Renal cortex interstitium (tissue), 11 donors: ENCODE measurements at regions not wholly inside any gene's neighbourhood (a gene's known extent, or its start where the extent isn't known, plus 50 kb on each side); places are given as distances from the start of the nearest gene placed in this dataset.
"Not testable (repeated sequence)": the region's sequence is repeated elsewhere in the genome, so short reads cannot be mapped to it uniquely, and the experiment has no call there.

Experiments
- DNase-seq, 11 donors: peaks; one replicate each; pipeline ENCODE4 v3.0.0-alpha.2; 2013; ENCODE audit warnings: low read depth in 9 of 11, low spot score in 4 of 11; ENCODE audit errors: extremely low read depth in 1 of 11

GRCh38 chr19:31000913-31001312, 348.3 kb downstream of the TSHZ3 start:
- DNase-seq = no peak

- DNase-seq = no peak
Observed at GRCh38 chr19:30999726-31000125, 349.5 kb downstream of the TSHZ3 start.

GRCh38 chr19:30997222-30997621, 352.0 kb downstream of the TSHZ3 start:
- DNase-seq = no peak

- no peak for DNase-seq
Observed at GRCh38 chr19:30978639-30979038, 370.6 kb downstream of the TSHZ3 start.

GRCh38 chr19:30969591-30969990, 379.6 kb downstream of the TSHZ3 start:
- DNase-seq = no peak

- no peak for DNase-seq
Observed at GRCh38 chr19:30968841-30969399, 380.3 kb downstream of the TSHZ3 start.

GRCh38 chr19:30968210-30968609, 381.0 kb downstream of the TSHZ3 start:
- DNase-seq = no peak

GRCh38 chr19:30966486-30966885, 382.8 kb downstream of the TSHZ3 start:
- no peak for DNase-seq

GRCh38 chr19:30959011-30959410, 390.2 kb downstream of the TSHZ3 start:
- no peak for DNase-seq

GRCh38 chr19:30955112-30956104, 393.8 kb downstream of the TSHZ3 start:
- no peak for DNase-seq

- DNase-seq = not testable (repeated sequence)
Observed at GRCh38 chr19:30944276-30944932, 404.8 kb downstream of the TSHZ3 start.

GRCh38 chr19:30943101-30943843, 406.0 kb downstream of the TSHZ3 start:
- no peak for DNase-seq

- DNase-seq = no peak
Observed at GRCh38 chr19:30942636-30943035, 406.6 kb downstream of the TSHZ3 start.

GRCh38 chr19:30941591-30941990, 407.6 kb downstream of the TSHZ3 start:
- no peak for DNase-seq

- no peak for DNase-seq
Observed at GRCh38 chr19:30936276-30936675, 413.0 kb downstream of the TSHZ3 start.

- no peak for DNase-seq
Observed at GRCh38 chr19:30935146-30935545, 414.1 kb downstream of the TSHZ3 start.

- not testable (repeated sequence) for DNase-seq
Observed at GRCh38 chr19:30933454-30933853, 415.8 kb downstream of the TSHZ3 start.

GRCh38 chr19:30932854-30933253, 416.4 kb downstream of the TSHZ3 start:
- no peak for DNase-seq

- DNase-seq = no peak
Observed at GRCh38 chr19:30930941-30931706, 418.1 kb downstream of the TSHZ3 start.
